Activated naive CD4-positive, alpha-beta T cell treated with anti-CD3 and anti-CD28 coated beads, Interleukin-2, amount 50 U/mL, for 24 hours (primary cell): ENCODE measurements at regions not wholly inside any gene's neighbourhood (a gene's known extent, or its start where the extent isn't known, plus 50 kb on each side); places are given as distances from the start of the nearest gene placed in this dataset.

Experiments used
- H3K27ac Mint-ChIP-seq: one replicate; pipeline ENCODE4 v1.8.0; 2021; ENCODE audit warnings: mild to moderate bottlenecking, mixed read lengths
- H3K27me3 Mint-ChIP-seq: one replicate; pipeline ENCODE4 v1.8.0; 2021; ENCODE audit warnings: mixed read lengths
- H3K36me3 Mint-ChIP-seq: one replicate; pipeline ENCODE4 v1.8.0; 2021; ENCODE audit warnings: mixed read lengths
- H3K4me1 Mint-ChIP-seq: one replicate; pipeline ENCODE4 v1.8.0; 2021; ENCODE audit warnings: mixed read lengths
- H3K4me3 Mint-ChIP-seq: one replicate; pipeline ENCODE4 v1.8.0; 2021; ENCODE audit warnings: mild to moderate bottlenecking, mixed read lengths
- H3K9me3 Mint-ChIP-seq: one replicate; pipeline ENCODE4 v1.8.0; 2021; ENCODE audit warnings: mixed read lengths

DNA sequence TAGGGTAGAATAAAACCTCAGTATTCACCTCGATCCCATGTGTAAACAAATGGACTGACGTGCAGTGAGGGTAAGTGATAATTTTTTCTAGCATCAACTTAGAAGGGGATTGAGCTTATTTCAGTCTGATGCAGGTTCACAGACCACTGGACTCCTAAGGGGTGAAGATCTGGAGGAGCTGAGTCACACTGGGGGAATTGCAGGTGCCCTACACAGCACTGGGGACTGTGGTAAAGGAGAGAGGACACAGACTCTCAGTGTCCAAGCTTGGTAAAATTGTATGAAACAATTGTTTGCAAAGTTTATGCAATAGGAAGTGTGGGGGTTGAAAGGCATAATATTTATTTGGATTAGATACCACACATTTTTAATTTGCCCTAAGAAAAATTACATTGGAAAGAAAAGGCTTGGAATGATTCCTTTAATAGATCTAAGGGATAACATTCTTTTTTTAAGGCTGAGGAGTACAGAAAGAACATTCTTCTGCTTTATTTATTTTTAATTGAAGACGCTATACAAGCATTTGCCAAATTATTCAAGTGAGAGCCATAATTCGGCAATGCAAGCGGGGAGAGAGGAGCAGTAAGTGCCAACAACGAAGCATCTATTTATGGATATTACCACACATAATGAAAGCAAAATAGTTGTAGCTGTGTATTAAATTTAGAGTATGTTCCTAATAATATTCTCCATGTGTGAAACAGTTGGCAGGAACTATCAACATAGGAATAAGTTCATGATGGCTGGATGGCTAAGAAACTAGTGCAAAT, 766.9 kb upstream of the ADAMTS16 start:
- no peak overlapping the region for H3K4me3 Mint-ChIP-seq
- H3K4me1 Mint-ChIP-seq: no peaks in the 10 kb centered on the region
- no peaks in the 10 kb centered on the region for H3K36me3 Mint-ChIP-seq
- no peak overlapping the region for H3K27ac Mint-ChIP-seq
- no peaks in the 10 kb centered on the region for H3K9me3 Mint-ChIP-seq
- no peaks in the 10 kb centered on the region for H3K27me3 Mint-ChIP-seq

DNA sequence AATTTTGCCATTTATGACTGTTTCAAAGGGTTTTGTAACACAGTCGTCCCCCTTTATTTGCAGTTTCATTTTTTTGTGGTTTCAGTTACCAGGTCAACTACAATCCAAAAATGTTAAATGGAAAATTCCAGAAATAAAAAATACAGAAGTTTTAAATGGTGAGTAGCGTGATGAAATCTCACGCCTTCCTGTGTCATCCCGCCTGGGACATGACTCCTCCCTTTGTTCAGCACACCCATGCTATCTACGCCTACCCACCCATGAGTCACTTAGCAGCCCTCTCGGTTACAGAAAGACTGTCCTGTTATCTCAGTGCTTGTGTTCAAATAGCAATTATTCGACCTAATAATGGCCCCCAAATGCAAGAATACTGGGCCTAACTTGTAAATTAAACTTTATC, 765.3 kb upstream of the ADAMTS16 start:
- H3K4me3 Mint-ChIP-seq: no peak overlapping the region
- H3K9me3 Mint-ChIP-seq: no peaks in the 10 kb centered on the region
- H3K36me3 Mint-ChIP-seq: no peaks in the 10 kb centered on the region
- no peaks in the 10 kb centered on the region for H3K4me1 Mint-ChIP-seq
- no peak overlapping the region for H3K27ac Mint-ChIP-seq
- no peaks in the 10 kb centered on the region for H3K27me3 Mint-ChIP-seq

DNA sequence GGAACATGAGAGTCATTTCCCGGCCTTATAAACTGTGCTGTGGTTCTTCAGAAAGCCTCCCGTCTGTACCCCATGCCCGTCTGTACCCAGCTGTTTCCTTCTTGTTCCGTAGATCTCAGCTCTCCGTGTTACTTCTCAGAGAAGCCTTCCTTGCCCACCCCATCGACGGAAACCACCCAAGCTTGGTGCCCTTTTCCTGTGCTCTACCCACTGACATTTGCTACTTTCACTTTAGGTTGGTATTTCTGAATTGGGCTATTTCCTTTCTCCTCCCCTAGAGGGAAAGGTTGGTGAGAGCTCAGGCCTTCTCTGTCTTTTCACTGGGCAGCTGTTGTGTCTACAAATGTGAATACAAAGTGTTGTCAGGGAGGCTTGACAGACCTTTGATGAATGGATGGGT, 764.5 kb upstream of the ADAMTS16 start:
- Mint-ChIP-seq H3K36me3 (no peaks in the 10 kb centered on the region), H3K27ac (no peak overlapping the region), H3K4me1 (no peaks in the 10 kb centered on the region), H3K27me3 (no peaks in the 10 kb centered on the region), H3K4me3 (no peak overlapping the region), H3K9me3 (no peaks in the 10 kb centered on the region)

DNA sequence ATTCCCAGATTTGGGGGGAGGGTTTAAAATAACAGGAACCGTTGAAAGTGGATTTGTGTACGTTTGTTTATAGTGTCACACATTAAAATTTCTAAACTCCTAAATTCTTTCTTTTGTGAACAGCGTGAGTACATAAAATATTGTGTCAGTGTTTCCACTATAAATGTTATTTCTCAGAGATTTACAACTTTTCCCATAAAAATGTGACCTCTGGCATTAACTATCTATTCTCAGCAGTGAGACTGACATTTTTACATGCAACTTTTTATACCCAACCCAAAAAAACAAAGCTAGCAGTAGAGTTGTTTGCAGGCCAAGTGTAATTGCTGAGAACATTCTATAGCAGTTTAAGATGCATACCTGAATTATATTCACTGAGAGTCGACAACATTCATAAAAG, 757.0 kb upstream of the ADAMTS16 start:
- H3K4me1 Mint-ChIP-seq: no peaks in the 10 kb centered on the region
- no peaks in the 10 kb centered on the region for H3K9me3 Mint-ChIP-seq

DNA sequence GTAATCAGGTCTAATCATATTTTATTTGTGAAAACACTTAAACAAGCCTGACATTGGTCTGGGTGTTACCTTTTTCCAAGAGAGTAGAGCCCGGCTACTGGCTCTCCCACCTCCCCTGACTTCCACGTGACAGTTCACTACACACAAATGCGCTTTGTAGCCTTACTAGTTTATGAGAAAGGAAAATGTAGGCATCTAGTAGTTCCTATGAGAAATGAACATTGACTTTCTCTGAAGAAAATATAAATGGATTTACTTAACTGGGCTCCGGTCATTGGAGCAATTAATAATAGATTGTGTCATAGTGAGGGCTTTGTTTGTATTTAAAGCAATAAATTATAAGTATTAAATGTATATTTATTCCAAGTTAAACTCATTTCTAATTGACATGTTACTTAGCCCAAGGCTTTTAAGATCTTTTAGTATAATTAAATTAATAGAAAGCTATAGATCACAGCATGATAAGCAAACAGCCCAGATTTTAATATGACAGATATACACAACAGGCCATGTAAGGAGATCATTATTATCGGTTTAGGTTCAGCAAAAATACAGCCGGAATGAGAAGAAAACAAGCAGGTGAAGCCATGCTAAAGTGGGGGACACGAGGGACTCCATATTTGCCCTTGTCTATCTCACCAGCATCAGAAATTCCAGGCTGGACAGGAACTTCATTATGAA, 756.5 kb upstream of the ADAMTS16 start:
- Mint-ChIP-seq H3K27ac (no peak overlapping the region), H3K4me3 (no peak overlapping the region), H3K4me1 (no peaks in the 10 kb centered on the region), H3K27me3 (no peaks in the 10 kb centered on the region), H3K9me3 (no peaks in the 10 kb centered on the region), H3K36me3 (no peaks in the 10 kb centered on the region)

More for the DNA sequence above, 757.0 kb upstream of the ADAMTS16 start:
- H3K4me3 Mint-ChIP-seq: no peak overlapping the region
- no peaks in the 10 kb centered on the region for H3K36me3 Mint-ChIP-seq
- H3K27ac Mint-ChIP-seq: no peak overlapping the region
- H3K27me3 Mint-ChIP-seq: no peaks in the 10 kb centered on the region

DNA sequence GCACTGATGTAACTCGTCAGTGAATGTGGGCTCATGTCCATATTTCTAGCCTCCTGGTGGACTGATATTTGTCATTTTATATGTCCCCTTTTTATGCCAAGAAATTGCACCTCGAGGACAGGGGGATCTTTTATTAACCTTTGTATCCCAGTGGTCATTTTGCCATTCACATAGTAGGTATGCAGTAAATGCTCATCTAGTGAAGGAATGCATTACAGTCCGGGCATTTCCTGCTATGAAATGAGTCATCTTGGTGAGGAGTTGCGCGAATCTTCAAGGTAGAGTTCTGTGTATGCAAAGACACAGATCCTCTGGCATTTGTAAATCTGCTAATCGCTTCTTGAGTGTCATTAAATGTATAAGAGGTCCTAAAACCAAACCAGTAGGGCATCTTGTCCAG, 755.5 kb upstream of the ADAMTS16 start:
- Mint-ChIP-seq H3K27ac (no peak overlapping the region), H3K36me3 (no peaks in the 10 kb centered on the region), H3K4me1 (no peaks in the 10 kb centered on the region), H3K4me3 (no peak overlapping the region), H3K27me3 (no peaks in the 10 kb centered on the region), H3K9me3 (no peaks in the 10 kb centered on the region)

DNA sequence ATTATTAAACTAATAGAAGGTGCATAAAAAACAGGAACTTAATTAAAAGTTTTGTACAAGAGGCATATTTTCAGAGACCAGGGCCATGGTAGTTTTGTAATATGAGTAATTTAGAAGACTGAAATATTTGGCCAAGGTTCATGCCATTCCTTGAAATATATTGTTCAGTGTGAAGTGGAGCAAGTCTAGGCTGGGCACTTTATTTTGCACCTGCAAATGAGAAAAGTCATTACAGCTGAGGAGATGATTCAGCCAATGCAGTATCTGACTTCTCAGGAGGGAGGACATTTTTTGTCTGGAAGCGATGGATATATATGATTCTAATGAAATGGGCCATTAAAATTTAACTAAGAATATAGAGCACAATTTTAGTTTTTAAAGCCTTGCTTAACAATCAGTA, 754.0 kb upstream of the ADAMTS16 start:
- no peaks in the 10 kb centered on the region for H3K27me3 Mint-ChIP-seq
- H3K4me3 Mint-ChIP-seq: no peak overlapping the region
- H3K9me3 Mint-ChIP-seq: no peaks in the 10 kb centered on the region
- no peaks in the 10 kb centered on the region for H3K4me1 Mint-ChIP-seq
- H3K27ac Mint-ChIP-seq: no peak overlapping the region
- no peaks in the 10 kb centered on the region for H3K36me3 Mint-ChIP-seq

DNA sequence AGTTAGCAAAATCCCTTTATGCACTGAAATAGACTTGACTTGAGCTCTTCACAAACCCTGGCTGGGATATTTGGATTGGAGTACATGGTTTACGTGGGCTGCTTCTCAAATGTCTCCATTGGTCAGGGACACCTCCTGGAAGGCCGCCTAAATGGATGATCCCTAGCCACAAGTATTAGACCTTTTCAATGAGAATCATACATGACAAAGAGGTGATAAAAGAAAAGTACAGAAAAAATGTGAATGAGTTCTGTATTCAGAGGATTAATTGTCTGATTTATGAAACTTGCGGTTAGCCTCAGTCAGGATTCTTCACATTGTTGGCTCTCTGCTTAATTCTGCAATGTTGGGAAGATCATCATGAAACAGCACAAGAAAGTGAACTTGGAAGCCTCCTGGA, 752.8 kb upstream of the ADAMTS16 start:
- Mint-ChIP-seq H3K9me3 (no peaks in the 10 kb centered on the region), H3K36me3 (no peaks in the 10 kb centered on the region), H3K4me1 (no peaks in the 10 kb centered on the region), H3K4me3 (no peak overlapping the region), H3K27me3 (no peaks in the 10 kb centered on the region), H3K27ac (no peak overlapping the region)

DNA sequence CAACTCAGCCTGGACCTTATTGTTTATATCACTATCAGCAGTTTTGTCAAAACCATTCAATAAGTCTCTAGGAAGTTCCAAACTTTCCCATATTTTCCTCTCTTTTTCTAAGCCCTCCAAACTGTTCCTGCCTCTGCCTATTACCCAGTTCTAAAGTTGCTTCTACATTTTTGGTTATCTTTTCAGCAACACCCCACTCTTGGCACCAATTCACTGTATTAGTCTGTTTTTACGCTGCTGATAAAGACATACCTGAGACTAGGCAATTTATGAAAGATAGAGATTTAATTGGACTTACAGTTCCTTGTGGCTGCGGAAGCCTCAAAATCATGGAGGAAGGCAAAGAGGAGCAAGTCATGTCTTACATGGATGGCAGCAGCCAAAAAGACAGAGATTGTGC, 744.4 kb upstream of the ADAMTS16 start:
- Mint-ChIP-seq H3K27me3 (no peaks in the 10 kb centered on the region), H3K9me3 (no peaks in the 10 kb centered on the region), H3K27ac (no peak overlapping the region), H3K4me3 (no peak overlapping the region), H3K36me3 (no peaks in the 10 kb centered on the region), H3K4me1 (no peaks in the 10 kb centered on the region)

DNA sequence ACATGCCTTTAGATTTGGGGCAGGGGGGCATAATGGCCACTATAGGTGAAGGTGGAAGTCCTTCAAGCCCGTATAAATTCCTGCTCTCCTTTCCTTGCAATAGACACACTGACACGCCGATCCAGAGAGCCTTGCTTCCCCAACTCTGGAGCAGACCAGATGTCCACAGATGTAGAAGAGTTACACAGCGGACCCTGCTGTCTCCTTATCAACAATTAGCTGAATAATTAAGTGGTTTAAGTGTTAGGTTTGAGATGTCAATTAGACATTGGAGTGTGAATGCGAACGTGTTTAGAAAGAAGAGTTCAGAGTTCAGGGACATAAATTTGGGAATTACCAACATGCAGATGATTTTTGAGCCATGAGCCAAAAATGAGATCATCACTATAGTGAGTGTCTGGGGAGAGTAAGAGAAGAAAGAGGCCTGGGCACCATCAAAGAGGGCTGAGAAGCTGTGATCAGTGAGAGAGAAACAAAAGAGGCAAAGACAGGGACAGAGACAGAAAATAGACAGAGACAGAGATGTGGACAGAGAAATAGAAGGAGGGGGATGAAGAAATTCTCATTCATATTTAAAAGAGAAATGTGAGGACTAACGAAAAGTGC, 734.4 kb upstream of the ADAMTS16 start:
- Mint-ChIP-seq H3K4me3 (no peak overlapping the region), H3K36me3 (no peaks in the 10 kb centered on the region), H3K27ac (no peak overlapping the region), H3K9me3 (no peaks in the 10 kb centered on the region), H3K27me3 (no peaks in the 10 kb centered on the region), H3K4me1 (no peaks in the 10 kb centered on the region)

DNA sequence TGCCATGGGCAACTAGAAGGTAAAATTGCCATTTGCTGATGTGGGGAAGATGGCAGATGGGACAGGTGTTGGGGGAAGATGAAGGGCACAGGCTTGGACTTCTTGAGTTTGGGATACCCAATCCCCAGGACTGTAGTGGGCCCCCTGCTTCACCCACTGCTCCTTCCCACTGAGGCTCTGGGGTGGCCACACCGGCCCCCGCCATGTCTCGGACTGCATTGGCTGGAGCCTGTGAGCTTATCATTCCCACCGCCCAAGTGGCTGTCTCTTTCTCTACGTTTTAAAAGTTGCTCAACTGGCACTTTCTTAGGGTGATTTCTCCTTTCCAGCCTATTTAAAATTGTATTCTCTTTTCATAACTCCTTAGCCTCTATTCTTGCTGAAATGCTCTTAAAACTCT, 730.0 kb upstream of the ADAMTS16 start:
- H3K4me3 Mint-ChIP-seq: no peak overlapping the region
- H3K36me3 Mint-ChIP-seq: no peaks in the 10 kb centered on the region
- no peaks in the 10 kb centered on the region for H3K27me3 Mint-ChIP-seq
- H3K4me1 Mint-ChIP-seq: no peaks in the 10 kb centered on the region
- H3K9me3 Mint-ChIP-seq: peaks cover 12% of the 10 kb centered on the region
- H3K27ac Mint-ChIP-seq: no peak overlapping the region

DNA sequence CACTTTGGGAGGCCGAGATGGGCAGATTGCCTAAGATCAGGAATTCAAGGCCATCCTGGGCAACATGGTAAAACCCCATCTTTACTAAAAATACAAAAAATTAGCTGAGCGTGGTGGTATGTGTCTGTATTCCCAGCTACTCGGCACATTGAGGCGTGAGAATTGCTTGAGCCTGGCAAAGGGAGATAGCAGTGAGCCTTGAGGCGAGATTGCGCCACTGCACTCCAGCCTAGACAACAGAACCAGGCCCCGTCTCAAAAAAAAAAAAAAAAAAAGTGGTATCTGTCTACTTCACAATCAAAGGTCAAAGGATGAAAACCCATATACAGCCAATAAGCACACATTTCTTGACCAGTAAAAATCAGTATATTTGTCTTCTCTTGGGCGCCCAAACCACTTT, 728.5 kb upstream of the ADAMTS16 start:
- Mint-ChIP-seq H3K36me3 (no peaks in the 10 kb centered on the region), H3K4me1 (no peaks in the 10 kb centered on the region), H3K4me3 (no peak overlapping the region), H3K9me3 (peaks cover 12% of the 10 kb centered on the region), H3K27ac (no peak overlapping the region), H3K27me3 (no peaks in the 10 kb centered on the region)

DNA sequence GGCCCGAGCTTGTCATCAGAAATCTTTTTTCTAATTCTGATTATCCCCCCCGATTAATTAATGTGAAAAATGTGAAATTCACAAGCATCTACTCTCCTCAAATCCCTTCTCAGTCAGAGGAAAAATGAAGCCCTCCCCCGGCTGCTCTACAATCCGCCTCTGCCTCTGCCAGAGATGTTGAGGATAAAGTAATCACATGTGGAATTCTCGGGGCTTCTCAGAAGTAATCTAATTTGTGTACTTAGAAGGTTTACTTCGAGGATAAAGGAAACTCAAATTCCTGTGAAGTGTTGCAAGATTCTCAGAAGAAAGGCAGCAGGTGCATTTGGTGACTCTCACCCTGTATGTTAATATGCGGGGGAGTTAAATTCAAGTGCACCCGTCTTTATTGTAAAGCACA, 726.1 kb upstream of the ADAMTS16 start:
- Mint-ChIP-seq H3K4me3 (no peak overlapping the region), H3K9me3 (peaks cover 12% of the 10 kb centered on the region), H3K27ac (no peak overlapping the region), H3K4me1 (no peaks in the 10 kb centered on the region), H3K27me3 (no peaks in the 10 kb centered on the region), H3K36me3 (no peaks in the 10 kb centered on the region)

DNA sequence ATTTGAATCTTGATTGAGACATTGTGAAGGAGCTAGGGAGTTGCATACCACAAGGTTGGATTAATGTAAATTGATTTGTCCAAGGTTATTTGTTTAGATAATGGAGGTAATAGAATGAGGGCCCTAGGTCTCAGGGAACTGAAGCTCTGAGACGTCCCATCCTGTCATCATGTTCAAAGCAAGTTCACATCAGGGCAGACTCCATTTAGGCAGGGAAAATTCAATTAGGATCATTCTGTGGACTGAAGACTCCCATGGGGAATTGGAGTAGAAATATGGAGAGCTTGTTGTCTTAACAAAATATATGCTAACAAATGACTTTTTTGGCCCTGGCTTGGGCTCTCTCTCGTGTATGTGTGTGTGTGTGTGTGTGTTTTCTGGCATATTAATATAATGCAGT, 722.0 kb upstream of the ADAMTS16 start:
- H3K27ac Mint-ChIP-seq: no peak overlapping the region
- H3K9me3 Mint-ChIP-seq: peaks cover 7% of the 10 kb centered on the region
- H3K27me3 Mint-ChIP-seq: no peaks in the 10 kb centered on the region

DNA sequence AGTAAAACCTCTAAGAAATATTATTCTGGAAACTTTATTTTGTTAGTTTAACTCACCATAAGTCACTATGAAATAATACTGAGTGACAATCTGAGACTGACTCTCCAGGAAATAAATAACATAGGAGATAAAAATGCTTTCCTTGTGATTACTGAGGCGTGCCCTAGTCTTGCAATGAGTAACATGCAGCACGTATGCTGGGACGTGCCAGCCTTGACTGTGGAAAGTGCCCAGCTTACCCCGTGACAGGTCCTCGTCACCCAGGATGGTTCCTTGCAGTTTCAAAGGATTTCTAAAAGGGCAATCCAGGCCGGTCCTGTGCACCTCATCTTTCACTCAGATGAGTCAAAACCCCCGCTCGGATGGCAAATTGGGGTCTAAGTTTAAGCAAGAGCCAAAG, 720.8 kb upstream of the ADAMTS16 start:
- H3K27me3 Mint-ChIP-seq: no peaks in the 10 kb centered on the region
- H3K4me1 Mint-ChIP-seq: no peaks in the 10 kb centered on the region
- no peak overlapping the region for H3K27ac Mint-ChIP-seq
- no peak overlapping the region for H3K4me3 Mint-ChIP-seq
- no peaks in the 10 kb centered on the region for H3K36me3 Mint-ChIP-seq
- H3K9me3 Mint-ChIP-seq: peaks cover 2% of the 10 kb centered on the region

More for the DNA sequence above, 722.0 kb upstream of the ADAMTS16 start:
- H3K4me3 Mint-ChIP-seq: no peak overlapping the region
- H3K36me3 Mint-ChIP-seq: no peaks in the 10 kb centered on the region
- H3K4me1 Mint-ChIP-seq: no peaks in the 10 kb centered on the region

DNA sequence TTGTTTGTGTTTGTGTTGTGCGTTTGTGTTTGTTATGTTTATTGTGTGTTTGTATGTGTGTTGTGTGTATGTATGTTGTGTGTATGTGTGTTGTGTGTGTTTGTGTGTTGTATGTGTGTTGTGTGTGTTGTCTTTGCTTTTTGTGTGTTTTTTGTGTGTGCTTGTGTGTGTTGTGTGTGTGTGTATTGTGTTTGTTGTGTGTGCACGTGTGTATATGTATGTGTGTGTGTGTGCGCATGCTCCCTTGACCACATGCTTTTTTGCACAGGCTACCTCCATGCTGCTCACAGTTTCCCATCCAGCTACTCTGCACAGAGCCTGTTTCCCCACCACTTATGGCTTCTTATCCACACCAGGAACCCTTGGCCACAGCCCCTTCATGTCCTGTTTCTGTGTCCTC, 720.0 kb upstream of the ADAMTS16 start:
- Mint-ChIP-seq H3K4me1 (no peaks in the 10 kb centered on the region), H3K36me3 (no peaks in the 10 kb centered on the region), H3K27ac (no peak overlapping the region), H3K4me3 (no peak overlapping the region), H3K27me3 (no peaks in the 10 kb centered on the region), H3K9me3 (no peaks in the 10 kb centered on the region)
